ENCODE measurements at regions not wholly inside any gene's neighbourhood (a gene's known extent, or its start where the extent isn't known, plus 50 kb on each side); places are given as distances from the start of the nearest gene placed in this dataset.

- no peak for TF ChIP-seq CTCF (conservative IDR thresholded peaks at IDR 0.05; ENCODE audit: low read length)
- TF ChIP-seq EZH2phosphoT487 (IDR thresholded peaks at IDR 0.05; ENCODE audit: borderline replicate concordance, low read depth, low read length): no peak
These were observed 481.7 kb upstream of the RUNX1 start for GRCh38 chr21:35530766-35531165.

Measured in OCI-LY7 (cell line).